Gastrocnemius medialis (tissue), 4 donors: ENCODE measurements at regions not wholly inside any gene's neighbourhood (a gene's known extent, or its start where the extent isn't known, plus 50 kb on each side); places are given as distances from the start of the nearest gene placed in this dataset.

Source experiments
- ATAC-seq, 2 donors: fragments of 150-250 bp; one replicate each; pipeline ENCODE4 v1.9.1; 2016
- DNase-seq, 2 donors: peaks; one replicate each; pipeline ENCODE4 v3.0.0-alpha.2; 2019
- H3K27ac ChIP-seq, 4 donors: fragments of 200-600 bp; sonication (generic); 1 replicate in 1 of 4; 2 replicates in 3 of 4; pipeline ENCODE4 v1.5.1; 2016 to 2018; ENCODE audit warnings: mild to moderate bottlenecking in 2 of 4, moderate library complexity in 1 of 4
- H3K27me3 ChIP-seq, 3 donors: fragments of 200-600 bp; sonication (generic) in 2 of 3; 1 replicate in 1 of 3; 2 replicates in 2 of 3; pipeline versions ENCODE4 v1.5.1 to v1.6.0; 2016 to 2019; ENCODE audit warnings: mild to moderate bottlenecking in 1 of 3, moderate library complexity in 1 of 3
- H3K36me3 ChIP-seq, 2 donors: fragments of 200-600 bp; sonication (generic) in 1 of 2; one replicate each; pipeline ENCODE4 v1.5.1; 2017 to 2018
- H3K4me1 ChIP-seq, 2 donors: fragments of 200-600 bp; sonication (generic) in 1 of 2; one replicate each; pipeline ENCODE4 v1.5.1; 2016 to 2017; ENCODE audit warnings: mild to moderate bottlenecking in 2 of 2
- H3K4me3 ChIP-seq, 4 donors: fragments of 200-600 bp; sonication (generic) in 3 of 4; 1 replicate in 1 of 4; 2 replicates in 3 of 4; pipeline ENCODE4 v1.5.1; 2016 to 2019; ENCODE audit warnings: mild to moderate bottlenecking in 2 of 4
- H3K9me3 ChIP-seq, 3 donors: fragments of 200-600 bp; sonication (generic) in 2 of 3; 1 replicate in 1 of 3; 2 replicates in 2 of 3; pipeline ENCODE4 v1.5.1; 2016 to 2019
- CTCF ChIP-seq, 5 experiments: fragments of 450-650 bp in 3 of 5; fragments of 200-600 bp in 2 of 5; sonication (generic) in 2 of 5; IDR thresholded peaks in 4 of 5; conservative IDR thresholded peaks in 1 of 5; 1 replicate in 4 of 5; 2 replicates in 1 of 5; pipeline ENCODE4 v1.5.1; 2016 to 2019; ENCODE audit warnings: antibody characterized with exemption in 5 of 5, mild to moderate bottlenecking in 3 of 5, moderate library complexity in 3 of 5
- POLR2A ChIP-seq, 2 donors: fragments of 450-650 bp; IDR thresholded peaks; one replicate each; pipeline ENCODE4 v1.6.1; 2017; ENCODE audit warnings: antibody characterized with exemption in 2 of 2, mild to moderate bottlenecking in 2 of 2, moderate library complexity in 2 of 2
- in situ Hi-C, 4 donors: fragments of 200-750 bp; cut with MboI; loops; one replicate each; pipeline versions ENCODE4 v1.15.0 to v1.8.0; 2017; ENCODE audit warnings: low sequenced_read_pairs in 4 of 4
- intact Hi-C: fragments of 100-400 bp; cut with DNase I; formaldehyde crosslinking; loops from one replicate; pipeline ENCODE4 v1.15.1; 2023; ENCODE audit warnings: low total_unique reads

- in situ Hi-C loops (no loop called here), intact Hi-C loops (no loop called here)
- no peaks in the 10 kb centered on the region for H3K9me3 ChIP-seq
- ATAC-seq = no peak
- H3K36me3 ChIP-seq = no peaks in the 10 kb centered on the region
- no peaks in the 10 kb centered on the region for H3K4me1 ChIP-seq
- H3K27ac ChIP-seq = no peak overlapping the region
- H3K27me3 ChIP-seq = no peaks in the 10 kb centered on the region
- TF ChIP-seq CTCF (IDR thresholded peaks at IDR 0.05 in 4 of 5, conservative IDR thresholded peaks at IDR 0.05 in 1 of 5) (no peak), POLR2A (IDR thresholded peaks at IDR 0.05) (no peak)
- no peak overlapping the region for H3K4me3 ChIP-seq
- no peak for DNase-seq
These were observed 110.6 kb downstream of the DIO2 start for GRCh38 chr14:80100681-80101080.

GRCh38 chr14:80095623-80096022 is 115.7 kb downstream of the DIO2 start:
- no peaks in the 10 kb centered on the region for H3K36me3 ChIP-seq
- H3K4me1 ChIP-seq = no peaks in the 10 kb centered on the region
- intact Hi-C loops (no loop called here), in situ Hi-C loops (no loop called here)
- H3K27ac ChIP-seq = no peak overlapping the region
- DNase-seq (no peak), ATAC-seq (no peak)
- no peaks in the 10 kb centered on the region for H3K27me3 ChIP-seq
- no peaks in the 10 kb centered on the region for H3K9me3 ChIP-seq
- TF ChIP-seq CTCF (IDR thresholded peaks at IDR 0.05 in 4 of 5, conservative IDR thresholded peaks at IDR 0.05 in 1 of 5) (no peak), POLR2A (IDR thresholded peaks at IDR 0.05) (no peak)
- H3K4me3 ChIP-seq = no peak overlapping the region

GRCh38 chr14:80087411-80087810 is 123.9 kb downstream of the DIO2 start:
- H3K27me3 ChIP-seq = no peaks in the 10 kb centered on the region
- no peaks in the 10 kb centered on the region for H3K4me1 ChIP-seq
- DNase-seq (no peak), ATAC-seq (no peak)
- H3K36me3 ChIP-seq = no peaks in the 10 kb centered on the region
- H3K27ac ChIP-seq = no peak overlapping the region
- H3K4me3 ChIP-seq = no peak overlapping the region
- in situ Hi-C loops (no loop called here), intact Hi-C loops (no loop called here)
- H3K9me3 ChIP-seq = no peaks in the 10 kb centered on the region
- TF ChIP-seq CTCF (IDR thresholded peaks at IDR 0.05 in 4 of 5, conservative IDR thresholded peaks at IDR 0.05 in 1 of 5) (no peak), POLR2A (IDR thresholded peaks at IDR 0.05) (no peak)

- H3K4me1 ChIP-seq = no peaks in the 10 kb centered on the region
- intact Hi-C loops (no loop called here), in situ Hi-C loops (no loop called here)
- no peak overlapping the region for H3K27ac ChIP-seq
- TF ChIP-seq POLR2A (IDR thresholded peaks at IDR 0.05) (no peak), CTCF (IDR thresholded peaks at IDR 0.05 in 4 of 5, conservative IDR thresholded peaks at IDR 0.05 in 1 of 5) (no peak)
- H3K4me3 ChIP-seq = no peak overlapping the region
- ATAC-seq (no peak), DNase-seq (no peak)
- no peaks in the 10 kb centered on the region for H3K27me3 ChIP-seq
- H3K36me3 ChIP-seq = no peaks in the 10 kb centered on the region
- H3K9me3 ChIP-seq = no peaks in the 10 kb centered on the region
These were observed 127.1 kb downstream of the DIO2 start for GRCh38 chr14:80084196-80084595.

- H3K9me3 ChIP-seq = no peaks in the 10 kb centered on the region
- no peak for DNase-seq
- in situ Hi-C loops = no loop called here
- H3K27ac ChIP-seq = no peak overlapping the region
- H3K36me3 ChIP-seq = no peaks in the 10 kb centered on the region
- TF ChIP-seq POLR2A (IDR thresholded peaks at IDR 0.05) = no peak
- TF ChIP-seq CTCF (IDR thresholded peaks at IDR 0.05 in 4 of 5, conservative IDR thresholded peaks at IDR 0.05 in 1 of 5) = no peak
- no peak overlapping the region for H3K4me3 ChIP-seq
- H3K4me1 ChIP-seq = no peaks in the 10 kb centered on the region
- H3K27me3 ChIP-seq = no peaks in the 10 kb centered on the region
- no peak for ATAC-seq
- intact Hi-C loops = no loop called here
These were observed 130.7 kb downstream of the DIO2 start for GRCh38 chr14:80080601-80081000.
